SK-N-SH treated with all-trans-retinoic acid at 6 μM for 48 hours (cell line): ENCODE measurements at regions not wholly inside any gene's neighbourhood (a gene's known extent, or its start where the extent isn't known, plus 50 kb on each side); places are given as distances from the start of the nearest gene placed in this dataset.

Source experiments
- ATAC-seq: fragments of 200-7000 bp; cut with Tn5 transposase; 3 replicates; pipeline ENCODE4 v1.9.1; 2020; ENCODE audit warnings: mild to moderate bottlenecking, moderate library complexity
- ARNTL ChIP-seq: fragments of 450-650 bp; formaldehyde crosslinking; IDR thresholded peaks from 2 replicates; pipeline ENCODE4 v1.5.0; 2020; ENCODE audit warnings: low read depth, mild to moderate bottlenecking, moderate library complexity, borderline replicate concordance
- BACH2 ChIP-seq: fragments of 250-450 bp; sonication (Bioruptor Pico); IDR thresholded peaks from 2 replicates; pipeline ENCODE4 v1.9.0; 2021; ENCODE audit warnings: mild to moderate bottlenecking, borderline replicate concordance
- CREB5 ChIP-seq: fragments of 250-450 bp; sonication (Bioruptor Pico); IDR thresholded peaks from 2 replicates; pipeline ENCODE4 v1.5.1; 2020; ENCODE audit warnings: low read depth, mild to moderate bottlenecking, moderate library complexity
- CSDC2 ChIP-seq: fragments of 250-450 bp; sonication (Bioruptor Pico); IDR thresholded peaks from 2 replicates; pipeline ENCODE4 v1.5.0; 2020; ENCODE audit warnings: mild to moderate bottlenecking, moderate library complexity
- CSRNP3 ChIP-seq: fragments of 250-450 bp; sonication (Bioruptor Pico); IDR thresholded peaks from 2 replicates; pipeline ENCODE4 v1.5.1; 2021; ENCODE audit warnings: mild to moderate bottlenecking, moderate library complexity
- ESRRG ChIP-seq: fragments of 250-450 bp; sonication (Bioruptor Pico); IDR thresholded peaks from 2 replicates; pipeline ENCODE4 v1.6.1; 2021; ENCODE audit warnings: mild to moderate bottlenecking
- GLIS3 ChIP-seq: fragments of 250-450 bp; sonication (Bioruptor Pico); IDR thresholded peaks from 2 replicates; pipeline ENCODE4 v1.5.0; 2020; ENCODE audit warnings: mild to moderate bottlenecking, moderate library complexity
- ISL1 ChIP-seq: fragments of 250-450 bp; sonication (Bioruptor Pico); IDR thresholded peaks from 2 replicates; pipeline ENCODE4 v2.1.2; 2022; ENCODE audit warnings: mild to moderate bottlenecking, moderate library complexity
- OSR1 ChIP-seq: fragments of 250-450 bp; sonication (Bioruptor Pico); IDR thresholded peaks from 2 replicates; pipeline ENCODE4 v1.8.0; 2022; ENCODE audit warnings: moderate library complexity, mild to moderate bottlenecking, inconsistent platforms
- PATZ1 ChIP-seq: fragments of 250-450 bp; sonication (Bioruptor Pico); IDR thresholded peaks from 2 replicates; pipeline ENCODE4 v1.8.0; 2020; ENCODE audit warnings: mild to moderate bottlenecking, moderate library complexity, borderline replicate concordance
- POU6F1 ChIP-seq: fragments of 250-450 bp; sonication (Bioruptor Pico); IDR thresholded peaks from 2 replicates; pipeline ENCODE4 v1.8.0; 2021; ENCODE audit warnings: low read depth, mild to moderate bottlenecking, moderate library complexity, borderline replicate concordance
- PPARA ChIP-seq: fragments of 250-450 bp; sonication (Bioruptor Pico); IDR thresholded peaks from 2 replicates; pipeline ENCODE4 v1.5.0; 2020; ENCODE audit warnings: mild to moderate bottlenecking, borderline replicate concordance
- RARB ChIP-seq: fragments of 250-450 bp; sonication (Bioruptor Pico); IDR thresholded peaks from 2 replicates; pipeline ENCODE4 v1.8.0; 2021; ENCODE audit warnings: mild to moderate bottlenecking, moderate library complexity
- TCF4 ChIP-seq: fragments of 250-450 bp; sonication (Bioruptor Pico); IDR thresholded peaks from 2 replicates; pipeline ENCODE4 v1.8.0; 2021; ENCODE audit warnings: mild to moderate bottlenecking, moderate library complexity, borderline replicate concordance
- TSHZ2 ChIP-seq: fragments of 250-450 bp; sonication (Bioruptor Pico); IDR thresholded peaks from 2 replicates; pipeline ENCODE4 v1.5.0; 2020; ENCODE audit warnings: mild to moderate bottlenecking, moderate library complexity
- ZFP3 ChIP-seq: fragments of 250-450 bp; sonication (Bioruptor Pico); IDR thresholded peaks from 2 replicates; pipeline ENCODE4 v1.5.0; 2020; ENCODE audit warnings: mild to moderate bottlenecking, moderate library complexity
- ZFP30 ChIP-seq: fragments of 450-650 bp; formaldehyde crosslinking; IDR thresholded peaks from 2 replicates; pipeline ENCODE4 v1.5.0; 2022; ENCODE audit warnings: mild to moderate bottlenecking, moderate library complexity
- ZNF565 ChIP-seq: fragments of 450-650 bp; formaldehyde crosslinking; conservative IDR thresholded peaks from 2 replicates; pipeline ENCODE4 v1.5.0; 2020; ENCODE audit warnings: low read depth, mild to moderate bottlenecking, moderate library complexity
- ZNF70 ChIP-seq: fragments of 450-650 bp; formaldehyde crosslinking; IDR thresholded peaks from 2 replicates; pipeline ENCODE4 v1.5.0; 2020; ENCODE audit warnings: mild to moderate bottlenecking, moderate library complexity
- ZNF8 ChIP-seq: fragments of 450-650 bp; formaldehyde crosslinking; IDR thresholded peaks from 2 replicates; pipeline ENCODE4 v1.5.0; 2020; ENCODE audit warnings: mild to moderate bottlenecking, moderate library complexity

GRCh38 chr10:2665772-2666171 is 401.6 kb upstream of the PFKP start:
- no peak for ATAC-seq
- TF ChIP-seq POU6F1 (CRISPR knock-in tag) (no peak), RARB (no peak), ESRRG (no peak), ARNTL (no peak), BACH2 (no peak), CSRNP3 (no peak), ZNF565 (CRISPR knock-in tag) (no peak), PPARA (no peak), CSDC2 (CRISPR knock-in tag) (no peak), ZFP30 (CRISPR knock-in tag) (no peak), ZNF70 (CRISPR knock-in tag) (no peak), OSR1 (CRISPR knock-in tag) (no peak), ISL1 (CRISPR knock-in tag) (no peak), ZNF8 (no peak), PATZ1 (CRISPR knock-in tag) (no peak), TSHZ2 (no peak), CREB5 (CRISPR knock-in tag) (no peak), TCF4 (no peak), ZFP3 (CRISPR knock-in tag) (no peak)

GRCh38 chr10:2660276-2660675 is 407.1 kb upstream of the PFKP start:
- TF ChIP-seq GLIS3 (CRISPR knock-in tag), result no peak
- TF ChIP-seq TSHZ2, result no peak
- no peak for TF ChIP-seq OSR1 (CRISPR knock-in tag)
- TF ChIP-seq TCF4, result no peak
- TF ChIP-seq CSRNP3, result no peak
- no peak for TF ChIP-seq RARB
- ATAC-seq, result no peak
